Mammary epithelial cell (primary cell): ENCODE measurements at regions not wholly inside any gene's neighbourhood (a gene's known extent, or its start where the extent isn't known, plus 50 kb on each side); places are given as distances from the start of the nearest gene placed in this dataset.
"Not testable (repeated sequence)": the region's sequence is repeated elsewhere in the genome, so short reads cannot be mapped to it uniquely, and the experiment has no call there.

Experiments
- CTCF ChIP-seq, 2 donors: IDR thresholded peaks in 1 of 2; conservative IDR thresholded peaks in 1 of 2; 2 replicates each; pipeline ENCODE4 v1.5.1; 2011 to 2012; ENCODE audit warnings: inconsistent platforms in 2 of 2, low read length in 2 of 2, mild to moderate bottlenecking in 2 of 2, control low read depth in 1 of 2, low read depth in 1 of 2; ENCODE audit not compliant: insufficient read depth in 1 of 2; ENCODE audit errors: extremely low read depth in 1 of 2
- EZH2 ChIP-seq: IDR thresholded peaks from 2 replicates; pipeline ENCODE4 v1.6.1; 2012; ENCODE audit warnings: low read length, inconsistent platforms, borderline replicate concordance

- TF ChIP-seq EZH2; CTCF (conservative IDR thresholded peaks at IDR 0.05 in 1 of 2, IDR thresholded peaks at IDR 0.05 in 1 of 2; ENCODE audit: extremely low read depth in 1 of 2, insufficient read depth in 1 of 2, low read depth in 1 of 2, low read length in 2 of 2): not testable (repeated sequence)
These were observed 88.8 kb upstream of the IFNG-AS1 start for GRCh38 chr12:67900418-67900817.
